GM12873 (cell line): ENCODE measurements at regions not wholly inside any gene's neighbourhood (a gene's known extent, or its start where the extent isn't known, plus 50 kb on each side); places are given as distances from the start of the nearest gene placed in this dataset.

Experiments used
- CTCF ChIP-seq: IDR thresholded peaks from 2 replicates; pipeline ENCODE4 v1.5.1; 2012; ENCODE audit warnings: low read depth, mild to moderate bottlenecking, moderate library complexity, low read length, control low read depth; ENCODE audit not compliant: insufficient read depth; ENCODE audit errors: missing control alignments

- no peak for TF ChIP-seq CTCF
Measured at GRCh38 chr13:60986301-60986700, 429.3 kb downstream of the PCDH20 start.

- no peak for TF ChIP-seq CTCF
Measured at GRCh38 chr13:60981407-60981806, 434.2 kb downstream of the PCDH20 start.

GRCh38 chr13:60976367-60976766, 439.3 kb downstream of the PCDH20 start:
- no peak for TF ChIP-seq CTCF

- no peak for TF ChIP-seq CTCF
Measured at GRCh38 chr13:60974296-60974695, 441.4 kb downstream of the PCDH20 start.

- TF ChIP-seq CTCF = no peak
Measured at GRCh38 chr13:60973529-60973928, 442.1 kb downstream of the PCDH20 start.

- TF ChIP-seq CTCF = no peak
Measured at GRCh38 chr13:60970736-60971135, 444.9 kb downstream of the PCDH20 start.

GRCh38 chr13:60969656-60970055, 446.0 kb downstream of the PCDH20 start:
- no peak for TF ChIP-seq CTCF
